ENCODE measurements at regions not wholly inside any gene's neighbourhood (a gene's known extent, or its start where the extent isn't known, plus 50 kb on each side); places are given as distances from the start of the nearest gene placed in this dataset.
"Not testable (repeated sequence)": the region's sequence is repeated elsewhere in the genome, so short reads cannot be mapped to it uniquely, and the experiment has no call there.

- no peak for ATAC-seq
Measured at GRCh38 chrX:46330981-46331380, 214.2 kb downstream of the ZNF674 start.

GRCh38 chrX:46330513-46330912 lies 214.7 kb downstream of the ZNF674 start:
- Mint-ChIP-seq H3K4me3 (no peak overlapping the region), H3K27ac (no peak overlapping the region), H3K4me1 (peaks cover 3% of the 10 kb centered on the region), H3K36me3 (ENCODE audit: low read depth) (peaks cover 2% of the 10 kb centered on the region), H3K27me3 (no peaks in the 10 kb centered on the region)
- ATAC-seq (no peak), DNase-seq (no peak)
- no peaks in the 10 kb centered on the region for H3K9me3 ChIP-seq (ENCODE audit: control insufficient read depth, low read length, poor library complexity, severe bottlenecking)

More at GRCh38 chrX:46330981-46331380, 214.2 kb downstream of the ZNF674 start:
- Mint-ChIP-seq H3K4me3 (no peak overlapping the region), H3K36me3 (ENCODE audit: low read depth) (peaks cover 2% of the 10 kb centered on the region), H3K27ac (no peak overlapping the region), H3K4me1 (peaks cover 2% of the 10 kb centered on the region), H3K27me3 (no peaks in the 10 kb centered on the region)
- no peak for DNase-seq
- H3K9me3 ChIP-seq (ENCODE audit: control insufficient read depth, low read length, poor library complexity, severe bottlenecking), result no peaks in the 10 kb centered on the region

- no peak for ATAC-seq
- Mint-ChIP-seq H3K27me3 (no peaks in the 10 kb centered on the region), H3K27ac (no peak overlapping the region), H3K4me1 (peaks cover 9% of the 10 kb centered on the region), H3K4me3 (no peak overlapping the region), H3K36me3 (ENCODE audit: low read depth) (no peaks in the 10 kb centered on the region)
- H3K9me3 ChIP-seq (ENCODE audit: control insufficient read depth, low read length, poor library complexity, severe bottlenecking), result no peaks in the 10 kb centered on the region
- DNase-seq, result no peak
Measured at GRCh38 chrX:46328133-46328532, 217.1 kb downstream of the ZNF674 start.

GRCh38 chrX:46327566-46328115 lies 217.6 kb downstream of the ZNF674 start:
- no peaks in the 10 kb centered on the region for H3K27me3 Mint-ChIP-seq
- ATAC-seq (no peak), DNase-seq (no peak)
- no peaks in the 10 kb centered on the region for H3K36me3 Mint-ChIP-seq (ENCODE audit: low read depth)
- peak overlapping the region; percentile 24 for H3K27ac Mint-ChIP-seq
- H3K9me3 ChIP-seq (ENCODE audit: control insufficient read depth, low read length, poor library complexity, severe bottlenecking), result no peaks in the 10 kb centered on the region
- peaks cover 9% of the 10 kb centered on the region for H3K4me1 Mint-ChIP-seq
- no peak overlapping the region for H3K4me3 Mint-ChIP-seq

GRCh38 chrX:46326161-46326560 lies 219.1 kb downstream of the ZNF674 start:
- no peaks in the 10 kb centered on the region for H3K36me3 Mint-ChIP-seq (ENCODE audit: low read depth)
- DNase-seq (no peak), ATAC-seq (no peak)
- H3K4me3 Mint-ChIP-seq, result no peak overlapping the region
- H3K4me1 Mint-ChIP-seq, result peaks cover 11% of the 10 kb centered on the region
- H3K27ac Mint-ChIP-seq, result no peak overlapping the region
- H3K9me3 ChIP-seq (ENCODE audit: control insufficient read depth, low read length, poor library complexity, severe bottlenecking), result no peaks in the 10 kb centered on the region
- no peaks in the 10 kb centered on the region for H3K27me3 Mint-ChIP-seq

GRCh38 chrX:46325312-46325877 lies 219.8 kb downstream of the ZNF674 start:
- no peaks in the 10 kb centered on the region for H3K9me3 ChIP-seq (ENCODE audit: control insufficient read depth, low read length, poor library complexity, severe bottlenecking)
- Mint-ChIP-seq H3K4me3 (peak overlapping the region; percentile 21), H3K4me1 (peaks cover 11% of the 10 kb centered on the region), H3K27me3 (no peaks in the 10 kb centered on the region), H3K36me3 (ENCODE audit: low read depth) (no peaks in the 10 kb centered on the region), H3K27ac (no peak overlapping the region)
- DNase-seq (peak in 1 of 3 donors; percentile 8), ATAC-seq (no peak)

GRCh38 chrX:46324166-46324565 lies 221.1 kb downstream of the ZNF674 start:
- no peak for DNase-seq
- H3K4me1 Mint-ChIP-seq, result peaks cover 16% of the 10 kb centered on the region
- H3K27ac Mint-ChIP-seq, result no peak overlapping the region
- no peaks in the 10 kb centered on the region for H3K9me3 ChIP-seq (ENCODE audit: control insufficient read depth, low read length, poor library complexity, severe bottlenecking)
- H3K36me3 Mint-ChIP-seq (ENCODE audit: low read depth), result no peaks in the 10 kb centered on the region
- ATAC-seq, result no peak
- no peak overlapping the region for H3K4me3 Mint-ChIP-seq
- H3K27me3 Mint-ChIP-seq, result no peaks in the 10 kb centered on the region

- peaks cover 16% of the 10 kb centered on the region for H3K4me1 Mint-ChIP-seq
- H3K36me3 Mint-ChIP-seq (ENCODE audit: low read depth); ATAC-seq; H3K27ac Mint-ChIP-seq; DNase-seq; H3K4me3 Mint-ChIP-seq; H3K9me3 ChIP-seq (ENCODE audit: control insufficient read depth, low read length, poor library complexity, severe bottlenecking); H3K27me3 Mint-ChIP-seq: not testable (repeated sequence)
Measured at GRCh38 chrX:46322929-46323328, 222.3 kb downstream of the ZNF674 start.

GRCh38 chrX:46321676-46322075 lies 223.5 kb downstream of the ZNF674 start:
- H3K9me3 ChIP-seq (ENCODE audit: control insufficient read depth, low read length, poor library complexity, severe bottlenecking), result no peaks in the 10 kb centered on the region
- Mint-ChIP-seq H3K4me3 (no peak overlapping the region), H3K27me3 (no peaks in the 10 kb centered on the region), H3K4me1 (peaks cover 17% of the 10 kb centered on the region), H3K27ac (peak overlapping the region; percentile 75), H3K36me3 (ENCODE audit: low read depth) (no peaks in the 10 kb centered on the region)
- DNase-seq (no peak), ATAC-seq (no peak)

GRCh38 chrX:46319750-46320149 lies 225.5 kb downstream of the ZNF674 start:
- no peak for DNase-seq
- ATAC-seq, result no peak
- Mint-ChIP-seq H3K27ac (no peak overlapping the region), H3K4me1 (peaks cover 11% of the 10 kb centered on the region), H3K36me3 (ENCODE audit: low read depth) (no peaks in the 10 kb centered on the region), H3K27me3 (no peaks in the 10 kb centered on the region), H3K4me3 (no peak overlapping the region)
- no peaks in the 10 kb centered on the region for H3K9me3 ChIP-seq (ENCODE audit: control insufficient read depth, low read length, poor library complexity, severe bottlenecking)

GRCh38 chrX:46318551-46318950 lies 226.7 kb downstream of the ZNF674 start:
- Mint-ChIP-seq H3K4me3 (no peak overlapping the region), H3K27ac (no peak overlapping the region), H3K36me3 (ENCODE audit: low read depth) (no peaks in the 10 kb centered on the region), H3K27me3 (no peaks in the 10 kb centered on the region), H3K4me1 (peaks cover 9% of the 10 kb centered on the region)
- no peaks in the 10 kb centered on the region for H3K9me3 ChIP-seq (ENCODE audit: control insufficient read depth, low read length, poor library complexity, severe bottlenecking)
- DNase-seq (no peak), ATAC-seq (no peak)

GRCh38 chrX:46317163-46317562 lies 228.1 kb downstream of the ZNF674 start:
- H3K9me3 ChIP-seq (ENCODE audit: control insufficient read depth, low read length, poor library complexity, severe bottlenecking), result no peaks in the 10 kb centered on the region
- Mint-ChIP-seq H3K27me3 (no peaks in the 10 kb centered on the region), H3K27ac (no peak overlapping the region), H3K4me3 (no peak overlapping the region), H3K36me3 (ENCODE audit: low read depth) (no peaks in the 10 kb centered on the region), H3K4me1 (peaks cover 9% of the 10 kb centered on the region)
- DNase-seq (no peak), ATAC-seq (no peak)

- H3K4me3 Mint-ChIP-seq, result no peak overlapping the region
- H3K27ac Mint-ChIP-seq, result peak overlapping the region; percentile 4
- ATAC-seq (no peak), DNase-seq (no peak)
- no peaks in the 10 kb centered on the region for H3K9me3 ChIP-seq (ENCODE audit: control insufficient read depth, low read length, poor library complexity, severe bottlenecking)
- no peaks in the 10 kb centered on the region for H3K27me3 Mint-ChIP-seq
- no peaks in the 10 kb centered on the region for H3K36me3 Mint-ChIP-seq (ENCODE audit: low read depth)
- peaks cover 5% of the 10 kb centered on the region for H3K4me1 Mint-ChIP-seq
Measured at GRCh38 chrX:46311581-46312120, 233.6 kb downstream of the ZNF674 start.

All from T-helper 17 cell (primary cell).